NT2/D1 (cell line): ENCODE measurements at regions not wholly inside any gene's neighbourhood (a gene's known extent, or its start where the extent isn't known, plus 50 kb on each side); places are given as distances from the start of the nearest gene placed in this dataset.

Experiments
- DNase-seq: peaks from one replicate; pipeline ENCODE4 v3.0.0-alpha.2; 2011; ENCODE audit warnings: low read depth, low spot score
- H3K27me3 ChIP-seq: 2 replicates; pipeline ENCODE4 v1.6.0; 2011; ENCODE audit warnings: mild to moderate bottlenecking; ENCODE audit not compliant: insufficient read length, insufficient read depth
- H3K36me3 ChIP-seq: 2 replicates; pipeline ENCODE4 v1.6.1; 2011; ENCODE audit warnings: mild to moderate bottlenecking, low read length, mixed read lengths; ENCODE audit not compliant: insufficient read depth, insufficient read length
- H3K4me1 ChIP-seq: 2 replicates; pipeline ENCODE4 v1.5.1; 2011; ENCODE audit not compliant: insufficient read depth, insufficient read length
- H3K4me3 ChIP-seq: 2 replicates; pipeline ENCODE4 v1.5.1; 2011; ENCODE audit warnings: low read depth; ENCODE audit not compliant: insufficient read length
- H3K9ac ChIP-seq: 2 replicates; pipeline ENCODE4 v1.6.0; 2011; ENCODE audit warnings: low read depth; ENCODE audit not compliant: insufficient read length
- H3K9me3 ChIP-seq: 2 replicates; pipeline ENCODE4 v1.5.1; 2011; ENCODE audit warnings: mild to moderate bottlenecking, low read length; ENCODE audit not compliant: insufficient read depth
- SUZ12 ChIP-seq: IDR thresholded peaks from 2 replicates; pipeline ENCODE4 v1.6.1; 2011; ENCODE audit not compliant: insufficient read length, insufficient read depth; ENCODE audit errors: extremely low read depth
- YY1 ChIP-seq: IDR thresholded peaks from 2 replicates; pipeline ENCODE4 v1.6.1; 2011; ENCODE audit not compliant: insufficient read length, insufficient read depth
- ZNF274 ChIP-seq: IDR thresholded peaks from 2 replicates; pipeline ENCODE4 v1.6.1; 2011; ENCODE audit warnings: mild to moderate bottlenecking, low read depth, low read length

DNA sequence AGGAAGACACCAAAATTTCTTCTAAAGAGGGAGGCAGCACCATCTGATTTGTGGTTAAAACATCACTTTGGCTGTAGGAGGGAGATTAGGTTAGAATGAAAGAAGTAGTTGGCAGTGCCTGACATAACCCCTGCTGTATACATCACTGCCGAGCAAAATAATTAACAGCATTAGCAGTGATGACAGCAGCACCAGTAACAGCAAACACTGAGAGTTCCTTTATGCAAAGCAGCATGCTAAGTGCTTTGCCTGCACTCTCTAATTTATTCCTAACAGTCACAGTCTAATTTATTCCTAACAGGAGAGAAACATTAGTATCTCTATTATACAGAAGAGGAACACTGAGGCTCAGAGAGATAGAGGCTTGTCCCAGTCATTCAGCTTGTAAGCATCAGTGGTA, 1469.7 kb downstream of the AACS start:
- Histone ChIP-seq H3K27me3 (no peaks in the 10 kb centered on the region), H3K4me3 (no peak overlapping the region), H3K4me1 (no peaks in the 10 kb centered on the region), H3K9me3 (no peaks in the 10 kb centered on the region), H3K36me3 (no peaks in the 10 kb centered on the region), H3K9ac (no peak overlapping the region)
- TF ChIP-seq YY1, result no peak
- no peak for TF ChIP-seq SUZ12
- no peak for TF ChIP-seq ZNF274
- DNase-seq, result no peak

DNA sequence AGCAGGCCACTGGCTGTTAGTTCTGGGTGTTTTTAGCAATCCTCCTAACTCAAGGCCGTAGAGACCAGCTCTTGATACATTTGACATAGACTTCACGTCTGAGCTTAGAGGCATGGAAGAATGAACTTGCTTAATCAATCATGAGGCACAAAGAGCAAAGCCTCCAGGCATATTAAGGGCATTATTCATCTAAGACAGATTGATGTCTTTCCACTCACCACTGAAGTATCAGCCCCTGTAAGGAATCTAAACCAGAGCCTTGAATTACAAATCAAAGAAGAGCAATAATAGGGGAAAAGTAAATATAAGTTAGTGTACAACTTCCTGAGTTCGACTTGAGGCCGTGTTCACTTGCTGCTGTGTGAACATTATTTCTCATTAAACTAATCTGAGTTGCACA, 1470.7 kb downstream of the AACS start:
- Histone ChIP-seq H3K27me3 (no peaks in the 10 kb centered on the region), H3K4me1 (no peaks in the 10 kb centered on the region), H3K36me3 (no peaks in the 10 kb centered on the region), H3K9ac (no peak overlapping the region), H3K9me3 (no peaks in the 10 kb centered on the region), H3K4me3 (no peak overlapping the region)
- DNase-seq, result no peak
- no peak for TF ChIP-seq ZNF274
- no peak for TF ChIP-seq YY1
- TF ChIP-seq SUZ12, result no peak

DNA sequence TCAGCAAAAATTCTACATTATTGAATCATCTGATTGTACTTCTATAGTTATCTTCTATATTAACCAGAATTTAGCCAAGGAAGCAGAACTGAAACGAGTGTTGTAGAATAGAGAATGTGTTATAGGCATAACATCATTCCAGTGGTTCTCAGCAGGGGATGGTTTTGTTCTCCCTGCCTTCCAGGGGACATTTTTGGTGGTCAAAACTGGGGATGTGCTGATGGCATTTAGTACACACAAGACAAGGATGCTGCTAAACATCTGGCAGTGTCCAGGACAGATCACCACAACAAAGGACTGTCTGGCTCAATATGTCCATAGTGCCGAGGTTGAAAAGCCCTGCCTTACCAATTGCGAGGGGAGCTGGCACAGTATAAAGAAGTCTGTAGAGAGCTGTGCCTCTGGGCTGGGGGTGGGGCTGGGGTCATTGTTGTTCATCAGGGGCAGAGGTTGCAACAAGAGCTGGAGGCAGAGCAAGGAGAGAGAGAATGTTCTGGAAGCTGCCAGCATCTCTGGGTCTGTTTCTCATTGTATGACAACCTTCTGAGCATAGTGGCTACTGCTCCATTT, 1472.8 kb downstream of the AACS start:
- no peaks in the 10 kb centered on the region for H3K36me3 ChIP-seq
- DNase-seq, result no peak
- H3K4me1 ChIP-seq, result no peaks in the 10 kb centered on the region
- H3K4me3 ChIP-seq, result no peak overlapping the region
- no peaks in the 10 kb centered on the region for H3K9me3 ChIP-seq
- TF ChIP-seq ZNF274, result no peak
- no peak for TF ChIP-seq SUZ12
- TF ChIP-seq YY1, result no peak
- H3K27me3 ChIP-seq, result no peaks in the 10 kb centered on the region
- no peak overlapping the region for H3K9ac ChIP-seq

- H3K4me3 ChIP-seq, result no peak overlapping the region
- no peaks in the 10 kb centered on the region for H3K9me3 ChIP-seq
- H3K4me1 ChIP-seq, result no peaks in the 10 kb centered on the region
- no peak overlapping the region for H3K9ac ChIP-seq
- TF ChIP-seq ZNF274 (no peak), SUZ12 (no peak), YY1 (no peak)
- no peak for DNase-seq
- no peaks in the 10 kb centered on the region for H3K27me3 ChIP-seq
- no peaks in the 10 kb centered on the region for H3K36me3 ChIP-seq
These were observed 1473.7 kb downstream of the AACS start for GRCh38 chr12:126538888-126539287.

DNA sequence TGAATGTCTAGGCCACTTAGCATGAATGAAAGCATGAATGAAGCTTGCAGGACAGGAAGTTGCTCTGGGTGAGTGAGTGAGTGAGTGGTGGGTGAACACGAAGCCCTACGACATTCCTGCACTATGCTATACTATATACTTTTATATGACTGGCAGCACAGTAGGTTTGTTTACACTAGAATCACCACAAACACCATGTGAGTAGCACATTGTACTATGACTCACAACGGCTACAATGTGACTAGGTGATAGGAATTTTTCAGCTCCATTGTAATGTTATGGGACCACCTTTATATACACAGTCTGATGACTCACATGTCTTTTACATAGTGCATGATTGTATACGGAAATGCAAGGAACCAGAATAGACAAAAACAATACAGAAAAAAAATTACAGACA, 1480.2 kb downstream of the AACS start:
- DNase-seq, result no peak
- H3K9me3 ChIP-seq, result no peaks in the 10 kb centered on the region
- no peaks in the 10 kb centered on the region for H3K36me3 ChIP-seq
- TF ChIP-seq SUZ12, result no peak
- TF ChIP-seq ZNF274, result no peak
- TF ChIP-seq YY1, result no peak
- H3K9ac ChIP-seq, result no peak overlapping the region
- H3K4me3 ChIP-seq, result no peak overlapping the region
- H3K27me3 ChIP-seq, result no peaks in the 10 kb centered on the region
- no peaks in the 10 kb centered on the region for H3K4me1 ChIP-seq

DNA sequence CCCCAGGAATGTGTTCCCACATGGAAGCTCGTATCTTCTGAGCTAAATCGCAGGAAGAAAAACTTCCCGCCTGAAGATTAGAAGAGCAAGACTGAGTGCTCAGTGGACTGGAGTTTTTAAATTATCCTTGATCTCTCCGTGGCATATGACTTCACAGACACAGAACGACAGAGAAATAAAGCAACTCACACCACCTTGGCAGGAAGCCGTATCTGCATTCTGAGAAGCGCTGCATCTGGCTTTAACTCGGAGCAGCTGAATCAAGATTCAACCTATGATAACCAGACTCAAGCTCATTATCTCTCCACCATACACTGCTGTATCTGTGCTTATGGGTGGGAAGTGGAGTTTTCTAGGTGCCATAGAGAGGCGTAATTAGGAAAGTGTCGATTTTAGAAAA, 1482.7 kb downstream of the AACS start:
- Histone ChIP-seq H3K4me3 (no peak overlapping the region), H3K4me1 (no peaks in the 10 kb centered on the region), H3K27me3 (no peaks in the 10 kb centered on the region), H3K9me3 (no peaks in the 10 kb centered on the region), H3K36me3 (no peaks in the 10 kb centered on the region), H3K9ac (peak overlapping the region; percentile 37)
- DNase-seq, result no peak
- TF ChIP-seq ZNF274, result no peak
- TF ChIP-seq SUZ12, result no peak
- TF ChIP-seq YY1, result no peak

GRCh38 chr12:126551869-126552268, 1486.6 kb downstream of the AACS start:
- Histone ChIP-seq H3K4me1 (no peaks in the 10 kb centered on the region), H3K9me3 (peaks cover 7% of the 10 kb centered on the region; the same call in 1 of the 2 replicates), H3K36me3 (no peaks in the 10 kb centered on the region), H3K4me3 (no peak overlapping the region), H3K9ac (no peak overlapping the region), H3K27me3 (no peaks in the 10 kb centered on the region)
- TF ChIP-seq YY1 (no peak), SUZ12 (no peak), ZNF274 (no peak)
- no peak for DNase-seq

GRCh38 chr12:126554625-126555024, 1489.4 kb downstream of the AACS start:
- H3K9ac ChIP-seq, result no peak overlapping the region
- H3K36me3 ChIP-seq, result no peaks in the 10 kb centered on the region
- peaks cover 7% of the 10 kb centered on the region; the same call in 1 of the 2 replicates for H3K9me3 ChIP-seq
- TF ChIP-seq SUZ12 (no peak), YY1 (no peak), ZNF274 (no peak)
- no peak overlapping the region for H3K4me3 ChIP-seq
- no peaks in the 10 kb centered on the region for H3K27me3 ChIP-seq
- peak; percentile 52 for DNase-seq
- no peaks in the 10 kb centered on the region for H3K4me1 ChIP-seq
